ENCODE measurements at regions not wholly inside any gene's neighbourhood (a gene's known extent, or its start where the extent isn't known, plus 50 kb on each side); places are given as distances from the start of the nearest gene placed in this dataset.
A peak's percentile ranks its signal among the peaks of the same experiment; 100 is the strongest.

DNA sequence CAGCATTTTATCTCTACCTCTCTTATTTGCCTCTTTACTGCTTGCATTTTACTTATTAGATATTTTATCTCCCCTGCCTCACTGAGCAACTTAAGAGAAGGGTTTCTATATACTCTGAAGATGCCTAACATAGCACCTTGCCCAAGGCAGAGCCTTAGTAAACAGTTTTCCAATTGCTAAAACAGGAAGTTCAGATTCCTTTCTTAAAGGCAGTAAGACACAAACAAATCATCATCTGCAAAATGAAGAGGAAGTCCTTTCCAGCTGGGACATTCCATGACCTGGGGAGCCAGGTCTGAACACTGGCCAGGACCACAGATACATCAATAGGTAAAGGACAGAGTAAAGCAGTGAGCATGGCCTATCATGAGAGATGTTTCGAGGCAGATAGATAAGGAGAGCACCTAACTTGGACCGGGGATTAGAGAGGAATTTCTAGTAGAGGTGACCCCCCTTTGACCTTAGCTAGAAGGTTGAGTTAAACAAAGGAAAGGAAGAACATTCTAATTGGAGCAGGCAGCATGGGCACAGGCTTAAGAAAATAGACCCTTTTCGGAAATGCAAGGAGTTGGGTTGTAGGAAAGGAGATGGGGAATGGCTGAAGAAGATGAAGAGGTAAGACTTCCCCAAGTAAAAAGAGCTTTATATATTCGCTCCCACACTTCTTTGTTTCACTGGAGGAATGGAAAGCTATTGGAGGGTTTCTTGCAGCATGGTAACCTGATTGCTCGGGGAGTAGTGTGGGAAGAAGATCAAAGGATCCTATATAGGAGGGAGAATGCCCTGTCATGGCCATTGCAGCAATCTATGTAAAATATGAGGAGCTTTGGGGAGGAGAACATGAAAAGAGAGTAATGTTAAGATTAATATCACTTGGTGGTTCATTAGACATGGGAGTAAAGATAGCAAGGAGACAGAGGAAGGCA lies 94.8 kb downstream of the PHLDA1 start:
- Histone ChIP-seq H3K27ac (ENCODE audit: extremely low read length, insufficient read depth, low read length) (no peak overlapping the region), H3K27me3 (ENCODE audit: control insufficient read depth in 1 of 2, insufficient read depth in 2 of 2, low read length in 2 of 2) (no peaks in the 10 kb centered on the region)
- CTCF ChIA-PET (ENCODE audit: low intra/inter-chr PET ratio, low total read pairs) = no interaction called here

More for the DNA sequence above, 94.8 kb downstream of the PHLDA1 start:
- Histone ChIP-seq H4K20me1 (ENCODE audit: insufficient read depth, low read length) (no peaks in the 10 kb centered on the region), H3K79me2 (ENCODE audit: insufficient read depth, low read length) (no peaks in the 10 kb centered on the region), H3K36me3 (replicated peaks in 1 of 2; ENCODE audit: control insufficient read depth in 1 of 2, insufficient read depth in 2 of 2, low read length in 2 of 2) (no peaks in the 10 kb centered on the region), H2AFZ (ENCODE audit: low read length) (no peak overlapping the region), H3K9ac (ENCODE audit: insufficient read depth, low read depth, low read length) (no peak overlapping the region), H3K4me3 (replicated peaks in 1 of 3; ENCODE audit: insufficient read depth in 1 of 3, low read depth in 2 of 3, low read length in 3 of 3) (no peak overlapping the region), H3K4me2 (ENCODE audit: low read depth, low read length) (no peak overlapping the region), H3K4me1 (ENCODE audit: insufficient read depth, low read length) (peaks cover 68% of the 10 kb centered on the region), H3K9me3 (ENCODE audit: low read length) (no peaks in the 10 kb centered on the region)
- ATAC-seq (peak; percentile 53), FAIRE-seq (no peak), DNase-seq (ENCODE audit: low spot score) (no peak)
- TF ChIP-seq, protein P1, sequence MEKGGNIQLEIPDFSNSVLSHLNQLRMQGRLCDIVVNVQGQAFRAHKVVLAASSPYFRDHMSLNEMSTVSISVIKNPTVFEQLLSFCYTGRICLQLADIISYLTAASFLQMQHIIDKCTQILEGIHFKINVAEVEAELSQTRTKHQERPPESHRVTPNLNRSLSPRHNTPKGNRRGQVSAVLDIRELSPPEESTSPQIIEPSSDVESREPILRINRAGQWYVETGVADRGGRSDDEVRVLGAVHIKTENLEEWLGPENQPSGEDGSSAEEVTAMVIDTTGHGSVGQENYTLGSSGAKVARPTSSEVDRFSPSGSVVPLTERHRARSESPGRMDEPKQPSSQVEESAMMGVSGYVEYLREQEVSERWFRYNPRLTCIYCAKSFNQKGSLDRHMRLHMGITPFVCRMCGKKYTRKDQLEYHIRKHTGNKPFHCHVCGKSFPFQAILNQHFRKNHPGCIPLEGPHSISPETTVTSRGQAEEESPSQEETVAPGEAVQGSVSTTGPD (CRISPR knock-in tag; IDR thresholded peaks at IDR 0.05) = no peak
- TF ChIP-seq, protein P2, sequence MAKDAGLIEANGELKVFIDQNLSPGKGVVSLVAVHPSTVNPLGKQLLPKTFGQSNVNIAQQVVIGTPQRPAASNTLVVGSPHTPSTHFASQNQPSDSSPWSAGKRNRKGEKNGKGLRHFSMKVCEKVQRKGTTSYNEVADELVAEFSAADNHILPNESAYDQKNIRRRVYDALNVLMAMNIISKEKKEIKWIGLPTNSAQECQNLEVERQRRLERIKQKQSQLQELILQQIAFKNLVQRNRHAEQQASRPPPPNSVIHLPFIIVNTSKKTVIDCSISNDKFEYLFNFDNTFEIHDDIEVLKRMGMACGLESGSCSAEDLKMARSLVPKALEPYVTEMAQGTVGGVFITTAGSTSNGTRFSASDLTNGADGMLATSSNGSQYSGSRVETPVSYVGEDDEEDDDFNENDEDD (CRISPR knock-in tag; IDR thresholded peaks at IDR 0.05; ENCODE audit: borderline replicate concordance) = no peak
- TF ChIP-seq MED8 (CRISPR knock-in tag; IDR thresholded peaks at IDR 0.05; ENCODE audit: insufficient replicate concordance) (no peak), SPEN (CRISPR knock-in tag; IDR thresholded peaks at IDR 0.05; ENCODE audit: low read depth) (no peak), ZFY (CRISPR knock-in tag; IDR thresholded peaks at IDR 0.05) (no peak), SIX1 (CRISPR knock-in tag; IDR thresholded peaks at IDR 0.05; ENCODE audit: borderline replicate concordance) (no peak), TOPORS (CRISPR knock-in tag; IDR thresholded peaks at IDR 0.05) (no peak), ZBTB7A (CRISPR knock-in tag; IDR thresholded peaks at IDR 0.05) (no peak), FIP1L1 (IDR thresholded peaks at IDR 0.05; ENCODE audit: borderline replicate concordance, insufficient read depth, low read depth, low read length) (no peak), TBX2 (CRISPR knock-in tag; IDR thresholded peaks at IDR 0.05; ENCODE audit: borderline replicate concordance) (no peak), ZNF383 (CRISPR knock-in tag; IDR thresholded peaks at IDR 0.05; ENCODE audit: borderline replicate concordance) (no peak)
- TF ChIP-seq, protein P3, sequence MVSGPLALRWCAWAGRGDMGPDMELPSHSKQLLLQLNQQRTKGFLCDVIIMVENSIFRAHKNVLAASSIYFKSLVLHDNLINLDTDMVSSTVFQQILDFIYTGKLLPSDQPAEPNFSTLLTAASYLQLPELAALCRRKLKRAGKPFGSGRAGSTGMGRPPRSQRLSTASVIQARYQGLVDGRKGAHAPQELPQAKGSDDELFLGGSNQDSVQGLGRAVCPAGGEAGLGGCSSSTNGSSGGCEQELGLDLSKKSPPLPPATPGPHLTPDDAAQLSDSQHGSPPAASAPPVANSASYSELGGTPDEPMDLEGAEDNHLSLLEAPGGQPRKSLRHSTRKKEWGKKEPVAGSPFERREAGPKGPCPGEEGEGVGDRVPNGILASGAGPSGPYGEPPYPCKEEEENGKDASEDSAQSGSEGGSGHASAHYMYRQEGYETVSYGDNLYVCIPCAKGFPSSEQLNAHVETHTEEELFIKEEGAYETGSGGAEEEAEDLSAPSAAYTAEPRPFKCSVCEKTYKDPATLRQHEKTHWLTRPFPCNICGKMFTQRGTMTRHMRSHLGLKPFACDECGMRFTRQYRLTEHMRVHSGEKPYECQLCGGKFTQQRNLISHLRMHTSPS (CRISPR knock-in tag; IDR thresholded peaks at IDR 0.05; ENCODE audit: low read depth) = no peak
- POLR2A ChIA-PET = interaction anchor here (1.2 kb wide), 1 partner anchor 96 kb away, joined by 3 read pairs; no protein-coding TSS in a partner anchor
- in situ Hi-C loops (cut with HindIII; ENCODE audit: extremely low pct_ligation_motif_present, low pct_unique_long_range_greater_than_20kb) = no loop called here
- BruUV-seq (replicated peaks) = no TSS peak
- 86% methylated on average over 5 of the region's 5 CpGs for WGBS (ENCODE audit: low lambda C conversion rate)
- intact Hi-C loops (cut with micrococcal nuclease; ENCODE audit: unreplicated experiment) = loop anchor here (5.0 to 10.0 kb wide), 3 partner anchors 34 to 412 kb away; no protein-coding TSS in a partner anchor
